ENCODE measurements at regions not wholly inside any gene's neighbourhood (a gene's known extent, or its start where the extent isn't known, plus 50 kb on each side); places are given as distances from the start of the nearest gene placed in this dataset.

- TF ChIP-seq, protein P1, sequence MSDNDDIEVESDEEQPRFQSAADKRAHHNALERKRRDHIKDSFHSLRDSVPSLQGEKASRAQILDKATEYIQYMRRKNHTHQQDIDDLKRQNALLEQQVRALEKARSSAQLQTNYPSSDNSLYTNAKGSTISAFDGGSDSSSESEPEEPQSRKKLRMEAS (IDR thresholded peaks at IDR 0.05; ENCODE audit: low read depth, low read length) = no peak
- TF ChIP-seq, protein P2, sequence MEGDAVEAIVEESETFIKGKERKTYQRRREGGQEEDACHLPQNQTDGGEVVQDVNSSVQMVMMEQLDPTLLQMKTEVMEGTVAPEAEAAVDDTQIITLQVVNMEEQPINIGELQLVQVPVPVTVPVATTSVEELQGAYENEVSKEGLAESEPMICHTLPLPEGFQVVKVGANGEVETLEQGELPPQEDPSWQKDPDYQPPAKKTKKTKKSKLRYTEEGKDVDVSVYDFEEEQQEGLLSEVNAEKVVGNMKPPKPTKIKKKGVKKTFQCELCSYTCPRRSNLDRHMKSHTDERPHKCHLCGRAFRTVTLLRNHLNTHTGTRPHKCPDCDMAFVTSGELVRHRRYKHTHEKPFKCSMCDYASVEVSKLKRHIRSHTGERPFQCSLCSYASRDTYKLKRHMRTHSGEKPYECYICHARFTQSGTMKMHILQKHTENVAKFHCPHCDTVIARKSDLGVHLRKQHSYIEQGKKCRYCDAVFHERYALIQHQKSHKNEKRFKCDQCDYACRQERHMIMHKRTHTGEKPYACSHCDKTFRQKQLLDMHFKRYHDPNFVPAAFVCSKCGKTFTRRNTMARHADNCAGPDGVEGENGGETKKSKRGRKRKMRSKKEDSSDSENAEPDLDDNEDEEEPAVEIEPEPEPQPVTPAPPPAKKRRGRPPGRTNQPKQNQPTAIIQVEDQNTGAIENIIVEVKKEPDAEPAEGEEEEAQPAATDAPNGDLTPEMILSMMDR (IDR thresholded peaks at IDR 0.05; ENCODE audit: low read depth, low read length) = no peak
These were observed 77.8 kb upstream of the ZNF184 start for GRCh38 chr6:27550692-27551091.

All from NB4 (cell line).